Activated CD8-positive, alpha-beta memory T cell treated with anti-CD3 and anti-CD28 coated beads, Interleukin-2, amount 50 U/mL, for 4 hours (primary cell): ENCODE measurements at regions not wholly inside any gene's neighbourhood (a gene's known extent, or its start where the extent isn't known, plus 50 kb on each side); places are given as distances from the start of the nearest gene placed in this dataset.

Experiments used
- DNase-seq: peaks from one replicate; pipeline ENCODE4 v3.0.0-alpha.2; 2020

- no peak for DNase-seq
Observed at GRCh38 chr18:8458546-8459215, 150.6 kb upstream of the RAB12 start.

- DNase-seq = no peak
Observed at GRCh38 chr18:8460748-8461147, 148.5 kb upstream of the RAB12 start.

DNA sequence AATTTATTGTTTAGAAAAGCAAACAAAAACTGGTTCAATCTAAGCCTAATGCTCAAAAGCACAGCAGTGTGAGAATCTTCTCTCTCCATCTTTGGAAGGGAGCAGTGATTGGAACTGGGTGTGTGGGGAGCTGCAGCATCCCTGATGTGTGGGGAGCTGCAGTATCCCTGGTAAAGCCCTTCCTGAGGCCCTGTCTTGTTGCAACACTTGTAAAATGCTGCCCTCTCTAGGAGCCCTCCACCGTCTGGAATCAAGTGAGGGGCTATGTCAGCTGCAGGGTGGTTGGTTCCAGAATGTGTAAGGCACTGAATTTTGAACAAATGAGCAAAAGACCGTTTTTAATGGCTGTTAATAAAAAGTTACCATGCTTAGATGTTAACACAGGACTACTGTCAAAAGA lies 147.7 kb upstream of the RAB12 start:
- no peak for DNase-seq

DNA sequence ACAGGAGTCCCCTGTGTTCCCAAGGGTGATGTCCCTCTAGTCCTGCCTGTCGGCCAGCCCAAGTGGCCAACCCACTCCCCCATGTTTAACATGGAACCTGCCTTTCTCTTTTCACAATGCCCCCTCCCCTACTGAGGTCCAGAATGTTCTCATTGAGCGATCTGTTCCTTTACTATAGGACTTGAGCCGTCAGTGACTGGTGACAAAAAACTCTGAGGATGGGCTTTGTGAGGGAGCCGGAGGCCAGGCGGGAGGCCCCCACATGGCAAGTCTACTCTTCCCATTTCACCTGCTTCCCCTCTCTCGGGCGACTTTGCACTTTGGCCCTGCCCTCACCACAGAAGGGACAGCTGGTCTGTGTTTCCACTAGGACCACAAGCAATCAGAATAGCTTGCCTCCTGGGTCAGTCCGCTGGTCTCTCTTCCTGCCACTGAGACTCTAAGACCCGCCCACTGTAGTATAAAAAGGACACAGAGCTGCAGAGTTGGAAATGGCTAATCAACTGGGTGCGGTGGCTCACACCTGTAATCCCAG lies 146.5 kb upstream of the RAB12 start:
- DNase-seq = no peak

DNA sequence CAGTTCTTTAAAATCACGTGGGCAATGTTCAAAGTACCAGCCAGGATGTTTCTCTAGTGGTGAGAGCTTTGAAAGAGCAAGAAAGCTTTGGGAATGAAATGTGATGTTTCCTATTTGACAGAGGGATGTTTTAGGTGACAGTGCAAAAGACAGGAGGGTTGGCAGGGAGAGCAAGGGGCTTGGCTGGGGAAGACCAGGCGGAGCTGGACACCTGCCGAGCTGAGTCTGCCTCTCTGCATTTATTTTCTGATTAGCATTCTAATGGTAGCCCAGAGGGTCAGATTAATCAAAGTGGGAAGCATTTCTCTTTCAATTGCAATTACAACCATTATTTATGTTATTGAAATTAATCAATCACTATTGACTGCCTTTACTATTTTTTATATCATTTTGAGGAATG lies 145.4 kb upstream of the RAB12 start:
- no peak for DNase-seq

DNA sequence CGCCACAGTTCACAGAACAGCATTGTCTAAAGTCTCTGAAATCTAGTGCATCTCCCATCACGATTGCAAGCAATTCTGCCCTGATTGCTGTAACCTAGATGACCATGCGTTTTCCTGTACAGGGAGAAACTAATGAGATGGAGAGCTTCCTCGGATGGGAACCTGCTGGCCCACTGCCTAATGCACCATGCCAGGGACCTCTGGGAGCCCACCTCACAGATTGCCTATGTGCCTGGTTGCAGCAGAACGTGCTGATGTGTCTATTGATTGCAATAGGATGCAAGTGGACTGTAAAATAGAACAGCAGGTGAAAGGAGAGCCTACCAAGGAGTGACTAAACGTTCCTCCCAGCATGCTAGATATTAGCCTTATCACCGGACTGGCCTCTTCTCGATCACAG lies 141.0 kb upstream of the RAB12 start:
- no peak for DNase-seq

GRCh38 chr18:8468921-8469335 lies 140.3 kb upstream of the RAB12 start:
- DNase-seq = no peak

DNA sequence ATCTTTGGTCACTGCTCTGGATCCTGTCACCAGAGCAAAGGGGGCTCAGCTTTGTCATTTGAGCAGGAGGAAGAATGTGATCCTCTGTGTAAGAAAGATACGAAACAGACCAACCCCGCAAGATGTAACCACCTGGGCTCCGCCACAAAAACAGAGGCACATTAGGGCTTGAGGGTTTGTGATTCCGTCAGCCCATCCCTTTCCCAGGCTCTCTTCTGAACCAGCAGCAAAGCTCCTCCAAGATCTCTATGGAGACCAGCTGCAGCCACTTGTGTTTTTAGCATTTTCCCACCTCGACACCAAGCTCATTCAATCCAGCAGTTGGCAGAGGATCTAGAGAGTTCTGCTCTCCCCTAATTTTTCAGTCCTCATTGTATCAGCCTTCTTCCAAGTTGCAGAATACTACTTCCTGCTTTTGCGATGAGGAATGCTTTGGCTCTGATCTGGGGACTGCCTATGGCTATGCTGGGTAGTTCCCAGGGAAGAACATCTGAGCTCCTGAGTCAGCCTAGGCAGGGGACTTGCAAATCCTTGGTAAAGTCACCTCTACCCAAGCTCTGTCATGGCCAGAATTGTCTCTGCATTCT lies 139.6 kb upstream of the RAB12 start:
- DNase-seq = no peak

DNA sequence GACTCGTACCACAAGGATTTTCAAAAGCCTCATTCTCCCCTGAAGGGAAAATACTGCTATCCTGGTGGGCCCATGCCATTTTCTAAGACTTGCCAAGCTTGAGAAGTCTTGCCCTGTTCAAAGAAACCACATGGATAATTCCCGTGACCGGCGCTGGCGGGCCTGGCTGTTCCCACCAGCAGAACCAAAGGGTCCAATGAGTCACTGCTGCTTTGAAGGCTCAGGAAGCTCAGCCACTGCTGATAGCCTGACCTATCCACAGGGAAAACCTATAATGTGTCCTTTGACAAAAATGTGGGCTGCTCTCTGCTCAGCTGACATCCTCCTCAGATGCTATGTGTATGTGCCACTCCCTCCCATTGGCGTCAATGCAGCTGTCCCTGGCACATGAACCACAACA lies 137.9 kb upstream of the RAB12 start:
- DNase-seq = no peak

GRCh38 chr18:8474661-8475060 lies 134.6 kb upstream of the RAB12 start:
- no peak for DNase-seq

DNA sequence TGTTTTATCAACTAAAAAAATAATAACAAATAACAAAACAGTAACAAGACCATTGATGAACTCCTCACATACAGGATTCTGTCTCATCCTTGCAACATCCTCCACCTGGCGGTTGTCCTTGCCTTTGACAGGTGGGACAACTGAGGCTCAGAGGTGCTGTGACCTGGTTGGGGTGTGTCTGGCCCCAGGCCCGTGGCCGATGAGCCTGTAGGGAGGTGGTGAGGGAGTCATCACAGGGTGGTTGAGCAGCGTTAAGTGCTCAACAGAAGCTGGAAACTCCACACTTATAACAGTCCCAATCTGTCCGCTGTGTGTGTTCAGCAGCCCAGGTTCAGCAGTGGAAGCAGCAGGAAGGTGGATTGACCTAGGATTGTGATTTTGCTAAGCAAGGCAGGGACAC lies 131.6 kb upstream of the RAB12 start:
- DNase-seq = no peak

DNA sequence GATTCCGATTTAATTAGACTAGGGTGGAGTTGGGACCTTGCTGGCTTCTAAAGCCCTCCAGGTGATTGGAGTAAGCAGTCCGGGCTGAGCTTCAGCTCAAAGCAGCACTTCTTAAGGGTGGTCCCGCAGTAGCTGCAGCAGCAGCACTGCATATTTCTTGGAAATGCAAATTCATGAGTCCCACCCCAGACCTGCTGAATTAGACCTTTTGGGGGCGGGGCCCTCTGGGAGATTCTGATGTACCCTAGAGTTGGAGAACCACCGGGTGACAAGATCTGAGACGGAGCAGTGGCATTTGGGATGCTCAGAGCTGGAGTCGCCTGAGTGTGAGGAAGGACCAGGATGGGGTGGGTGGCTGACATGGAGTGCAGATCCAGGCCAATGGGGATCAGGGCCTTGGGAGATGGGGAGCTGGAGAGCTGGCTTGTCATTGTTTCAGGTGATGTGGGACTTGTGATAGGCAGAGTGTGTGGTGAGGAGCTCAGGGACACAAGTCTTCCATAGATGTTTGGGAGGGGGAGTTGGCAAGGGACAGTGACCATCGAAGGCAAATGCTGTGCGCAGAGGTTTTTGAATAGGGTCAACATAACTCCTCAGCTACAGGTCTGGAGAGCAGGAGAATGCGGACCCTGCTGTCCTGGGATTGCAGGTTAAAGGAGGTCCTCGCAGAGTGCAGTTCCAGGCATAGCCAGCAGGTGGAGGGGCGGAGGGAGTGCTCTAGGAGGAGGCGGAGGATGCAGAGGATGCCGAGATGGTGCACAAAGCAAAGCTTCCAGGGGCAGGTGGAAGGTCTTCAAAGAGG lies 130.9 kb upstream of the RAB12 start:
- peak; percentile 36 for DNase-seq

GRCh38 chr18:8478968-8479370 lies 130.3 kb upstream of the RAB12 start:
- no peak for DNase-seq

DNA sequence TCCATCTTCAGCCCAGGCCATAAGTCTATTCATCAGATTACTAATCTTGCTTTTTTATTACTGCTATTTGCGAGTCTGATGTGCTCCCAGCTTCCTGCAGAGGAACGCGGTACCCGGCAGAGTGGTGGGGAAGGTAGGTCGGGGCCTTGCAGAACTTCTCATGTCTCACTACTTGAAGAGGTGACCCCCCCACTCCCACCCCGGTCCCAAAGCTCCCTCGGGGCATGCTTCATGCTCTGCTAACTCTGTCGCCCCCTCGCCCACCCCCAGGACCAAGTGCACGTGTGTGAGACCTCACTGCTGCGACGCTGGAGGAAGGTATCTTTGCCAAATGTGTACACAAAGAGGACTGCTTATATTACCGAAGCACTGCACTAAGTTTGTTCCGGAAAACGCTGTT lies 129.4 kb upstream of the RAB12 start:
- no peak for DNase-seq

- DNase-seq = no peak
Observed at GRCh38 chr18:8480506-8481328, 128.5 kb upstream of the RAB12 start.

- no peak for DNase-seq
Observed at GRCh38 chr18:8484951-8485350, 124.3 kb upstream of the RAB12 start.

- no peak for DNase-seq
Observed at GRCh38 chr18:8489761-8490160, 119.5 kb upstream of the RAB12 start.

DNA sequence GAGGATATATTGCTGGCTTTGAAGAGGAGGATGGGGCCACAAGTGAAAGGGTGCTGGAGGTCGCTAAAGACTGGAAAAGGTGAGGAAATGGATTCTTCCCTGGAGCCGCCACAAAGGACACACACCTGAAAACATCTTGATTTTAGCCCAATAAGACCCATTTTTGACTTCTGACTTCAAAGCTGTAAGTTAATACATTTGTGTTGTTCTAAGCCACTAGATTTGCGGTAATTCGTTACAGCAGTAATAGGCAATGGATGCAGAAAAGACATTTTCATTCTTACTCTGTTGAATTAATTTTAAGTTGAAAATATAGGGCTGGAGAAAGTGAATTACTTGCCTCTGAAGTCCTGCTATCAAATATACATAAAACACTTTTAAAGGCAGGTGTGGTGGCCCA lies 117.7 kb upstream of the RAB12 start:
- DNase-seq = no peak

GRCh38 chr18:8493141-8493540 lies 116.1 kb upstream of the RAB12 start:
- DNase-seq = no peak

DNA sequence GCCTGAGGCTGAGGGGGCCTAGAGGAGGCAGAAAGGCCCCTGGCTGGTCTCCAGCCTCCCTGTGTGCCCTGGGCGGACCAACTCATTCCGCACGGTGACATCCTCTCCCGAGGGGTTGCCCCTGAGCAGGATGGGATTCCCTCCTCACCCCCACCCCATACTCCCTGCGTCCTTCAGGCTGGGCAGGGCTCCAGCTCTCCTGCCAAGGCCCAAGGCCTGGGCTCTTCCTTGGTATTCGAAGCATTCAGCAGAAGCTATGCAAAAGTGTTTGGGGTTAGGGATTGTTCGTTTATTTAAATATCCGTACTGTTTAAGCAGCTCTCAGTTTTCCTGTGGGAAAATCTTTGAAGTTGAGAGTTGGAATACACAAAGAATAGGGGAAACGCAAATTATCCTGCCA lies 113.1 kb upstream of the RAB12 start:
- DNase-seq = no peak

DNA sequence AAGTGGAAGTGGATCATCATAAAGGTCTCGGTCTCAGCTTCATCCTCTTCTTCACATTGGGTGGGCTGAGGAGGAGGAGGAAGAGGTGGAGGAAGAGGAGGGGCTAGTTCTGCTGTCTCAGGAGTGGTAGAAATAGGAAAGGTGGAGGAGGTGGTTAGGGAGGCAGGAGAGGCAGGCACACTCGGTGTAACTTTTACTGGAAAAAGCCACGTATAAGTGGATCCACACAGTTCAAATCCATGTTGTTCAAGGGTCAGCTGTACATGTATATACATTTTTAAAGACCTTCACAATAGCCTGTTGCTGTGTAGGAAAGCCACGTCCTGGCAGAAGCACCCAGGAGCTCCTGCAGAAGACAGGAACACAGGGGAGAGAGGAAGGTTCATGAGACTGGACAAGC lies 110.3 kb upstream of the RAB12 start:
- no peak for DNase-seq

DNA sequence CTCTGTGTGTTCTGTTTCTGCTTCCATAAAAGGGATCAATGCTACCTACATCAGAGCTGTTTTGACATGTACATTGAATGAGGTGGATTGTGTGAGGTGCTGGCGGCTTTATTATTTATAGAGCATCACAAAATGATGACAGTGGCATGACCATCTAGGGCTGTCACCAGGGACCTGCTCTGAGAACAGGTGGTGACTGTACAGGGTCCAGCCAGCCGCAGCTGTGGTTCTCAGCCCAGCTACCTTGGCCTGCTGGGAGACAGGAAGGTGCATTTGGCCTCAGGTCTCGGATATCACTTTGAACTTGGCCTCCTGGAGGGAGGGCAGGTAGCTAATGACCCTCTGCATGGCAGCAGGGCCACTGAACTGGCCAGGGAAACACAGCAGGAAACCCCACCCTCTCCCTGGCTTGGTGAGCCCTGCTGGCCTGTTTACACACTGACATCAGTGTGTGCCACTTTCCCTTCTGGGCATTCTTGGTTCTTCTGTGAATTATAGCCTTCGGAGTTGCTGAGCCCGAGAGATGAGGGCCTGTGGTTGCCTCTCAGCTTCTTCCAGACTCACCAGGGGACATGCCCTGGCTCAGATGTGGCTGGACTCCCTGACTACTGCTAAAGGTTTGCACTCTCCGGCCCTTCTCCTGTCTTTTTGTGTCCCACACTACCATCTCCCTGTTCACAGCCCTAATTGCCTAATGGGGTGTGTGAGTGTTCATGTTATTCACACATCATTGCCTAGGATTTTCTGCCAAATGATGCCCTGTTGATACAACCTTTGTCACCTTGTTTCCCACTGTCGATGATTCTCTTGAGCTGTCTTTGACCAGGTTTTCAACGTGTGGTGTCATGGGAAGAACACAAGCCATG lies 109.2 kb upstream of the RAB12 start:
- DNase-seq = no peak
